HepG2 (cell line): ENCODE measurements at regions not wholly inside any gene's neighbourhood (a gene's known extent, or its start where the extent isn't known, plus 50 kb on each side); places are given as distances from the start of the nearest gene placed in this dataset.

ENCODE experiments used
- ATAC-seq: fragments of 200-7000 bp; cut with Tn5 transposase; 3 replicates; pipeline ENCODE4 v1.9.1; 2020; ENCODE audit warnings: mild to moderate bottlenecking, moderate library complexity
- BruUV-seq: library from RNA; stranded (reverse); fragments of 400-500 nt; replicated peaks from 2 replicates; lab custom pipeline; 2021; lab: Mats Ljungman, UMichigan
- CTCF ChIA-PET: fragments of 300-600 bp; formaldehyde crosslinking; extraction: SDS; loops from one replicate; lab custom pipeline; 2021; ENCODE audit warnings: low total read pairs, inconsistent platforms, low intra/inter-chr PET ratio; lab: Yijun Ruan, JAX
- POLR2A ChIA-PET: fragments of 350-600 bp; sonication (Branson Sonifier 250); formaldehyde crosslinking; loops from one replicate; lab custom pipeline; 2020; ENCODE audit warnings: antibody characterized with exemption, inconsistent platforms; lab: Yijun Ruan, JAX
- DNase-seq: peaks from one replicate; pipeline ENCODE4 v3.0.0-alpha.2; 2015; ENCODE audit warnings: low spot score
- FAIRE-seq: peaks from 3 replicates; lab custom pipeline; 2011; peaks lifted over from hg19 to GRCh38; lab: Jason Lieb, UNC
- H2AFZ ChIP-seq: one replicate; pipeline ENCODE4 v1.6.1; 2011; ENCODE audit warnings: low read length, inconsistent platforms
- H3K27ac ChIP-seq: fragments of 300-600 bp; 3 replicates; pipeline ENCODE4 v1.8.0; 2011; ENCODE audit warnings: mixed run types, mild to moderate bottlenecking, mixed read lengths, low read length, inconsistent platforms; ENCODE audit not compliant: insufficient read depth; ENCODE audit errors: extremely low read length
- H3K27me3 ChIP-seq, 2 experiments: fragments of 200-600 bp in 1 of 2; 2 replicates in 1 of 2; 3 replicates in 1 of 2; pipeline versions ENCODE4 v1.6.0 to v1.8.0; 2011; ENCODE audit warnings: low read length in 2 of 2, mild to moderate bottlenecking in 2 of 2, moderate library complexity in 2 of 2, inconsistent platforms in 1 of 2; ENCODE audit not compliant: insufficient read depth in 2 of 2, control insufficient read depth in 1 of 2
- H3K36me3 ChIP-seq, 2 experiments: fragments of 200-600 bp in 1 of 2; replicated peaks in 1 of 2; 2 replicates in 1 of 2; 3 replicates in 1 of 2; pipeline versions ENCODE4 v1.5.1 to v1.8.0; 2011; ENCODE audit warnings: low read length in 2 of 2, inconsistent platforms in 1 of 2; ENCODE audit not compliant: insufficient read depth in 2 of 2, control insufficient read depth in 1 of 2
- H3K4me1 ChIP-seq: 2 replicates; pipeline ENCODE4 v1.5.1; 2012; ENCODE audit warnings: low read length, inconsistent platforms; ENCODE audit not compliant: insufficient read depth
- H3K4me2 ChIP-seq: 2 replicates; pipeline ENCODE4 v1.6.0; 2011; ENCODE audit warnings: low read depth, low read length, inconsistent platforms
- H3K4me3 ChIP-seq, 3 experiments: fragments of 200-600 bp in 1 of 3; sonication (generic), shearing (Covaris generic) in 1 of 3; replicated peaks in 1 of 3; 2 replicates each; pipeline ENCODE4 v1.5.1; 2011 to 2016; ENCODE audit warnings: low read length in 3 of 3, inconsistent platforms in 2 of 3, low read depth in 2 of 3, mild to moderate bottlenecking in 2 of 3, control low read depth in 1 of 3, mixed read lengths in 1 of 3; ENCODE audit not compliant: insufficient read depth in 1 of 3
- H3K79me2 ChIP-seq: one replicate; pipeline ENCODE4 v1.6.1; 2011; ENCODE audit warnings: low read length, inconsistent platforms; ENCODE audit not compliant: insufficient read depth
- H3K9ac ChIP-seq: 2 replicates; pipeline ENCODE4 v1.6.0; 2011; ENCODE audit warnings: mild to moderate bottlenecking, low read depth, low read length, inconsistent platforms; ENCODE audit not compliant: insufficient read depth
- H3K9me3 ChIP-seq: 2 replicates; pipeline ENCODE4 v1.5.1; 2012; ENCODE audit warnings: mild to moderate bottlenecking, low read length
- H4K20me1 ChIP-seq: 2 replicates; pipeline ENCODE4 v1.6.0; 2011; ENCODE audit warnings: inconsistent platforms, mild to moderate bottlenecking, low read length, moderate library complexity; ENCODE audit not compliant: insufficient read depth
- PAWR ChIP-seq: sonication (generic); formaldehyde crosslinking; IDR thresholded peaks from 2 replicates; pipeline ENCODE4 v1.4.0; 2020; ENCODE audit warnings: missing genetic modification reagents, mild to moderate bottlenecking, borderline replicate concordance
- RBM39 ChIP-seq: fragments of 200-400 bp; formaldehyde crosslinking; IDR thresholded peaks from one replicate; pipeline ENCODE4 v1.6.1; 2018; ENCODE audit warnings: antibody characterized with exemption, mild to moderate bottlenecking, low read depth, low read length; ENCODE audit not compliant: poor library complexity, severe bottlenecking
- SMAD9 ChIP-seq: sonication (generic); formaldehyde crosslinking; IDR thresholded peaks from 2 replicates; pipeline ENCODE4 v1.5.1; 2020; ENCODE audit warnings: mild to moderate bottlenecking, missing genetic modification reagents
- YEATS2 ChIP-seq: sonication (generic); formaldehyde crosslinking; IDR thresholded peaks from 2 replicates; pipeline ENCODE4 v1.4.0; 2020; ENCODE audit warnings: missing genetic modification reagents, borderline replicate concordance
- ZFP36 ChIP-seq: fragments of 150-350 bp; IDR thresholded peaks from 2 replicates; pipeline ENCODE4 v1.6.1; 2018; ENCODE audit warnings: borderline replicate concordance, low read length, low read depth; ENCODE audit not compliant: partially characterized antibody
- ZNF3 ChIP-seq: IDR thresholded peaks from 2 replicates; pipeline ENCODE4 v1.7.0; 2017; ENCODE audit warnings: inconsistent platforms
- ZNF318 ChIP-seq: sonication (generic); formaldehyde crosslinking; IDR thresholded peaks from 2 replicates; pipeline ENCODE4 v1.4.0; 2020; ENCODE audit warnings: mild to moderate bottlenecking, missing genetic modification reagents
- ZNF546 ChIP-seq: sonication (generic); formaldehyde crosslinking; conservative IDR thresholded peaks from 2 replicates; pipeline ENCODE4 v1.8.1; 2023; ENCODE audit warnings: mild to moderate bottlenecking, missing genetic modification reagents
- ZZZ3 ChIP-seq: sonication (generic); formaldehyde crosslinking; IDR thresholded peaks from 2 replicates; pipeline ENCODE4 v1.4.0; 2020; ENCODE audit warnings: missing genetic modification reagents, mild to moderate bottlenecking, borderline replicate concordance
- WGBS: methylation state at CpG from one replicate; pipeline ENCODE4 v1.1.6; 2017; ENCODE audit warnings: low lambda C conversion rate; 5-methylcytosine and 5-hydroxymethylcytosine counted together
- in situ Hi-C: cut with HindIII; loops from 2 replicates; pipeline ENCODE4 v1.10.0; 2017; ENCODE audit warnings: low pct_unique_long_range_greater_than_20kb; ENCODE audit not compliant: extremely low pct_ligation_motif_present
- intact Hi-C: fragments of 100-400 bp; cut with micrococcal nuclease; formaldehyde crosslinking; loops from one replicate; pipeline ENCODE4 v1.10.0; 2022; ENCODE audit not compliant: unreplicated experiment

- TF ChIP-seq ZNF318 (CRISPR knock-in tag) (no peak), ZFP36 (no peak)
Observed at GRCh38 chr3:65288776-65289175, 601.0 kb upstream of the ADAMTS9 start (continued).

GRCh38 chr3:65285956-65286355 lies 598.2 kb upstream of the ADAMTS9 start:
- Histone ChIP-seq H3K4me2 (no peak overlapping the region), H3K36me3 (no peaks in the 10 kb centered on the region), H2AFZ (no peak overlapping the region), H4K20me1 (no peaks in the 10 kb centered on the region), H3K4me3 (no peak overlapping the region), H3K27me3 (no peaks in the 10 kb centered on the region), H3K27ac (no peak overlapping the region), H3K79me2 (no peaks in the 10 kb centered on the region), H3K4me1 (peaks cover 30% of the 10 kb centered on the region), H3K9ac (no peak overlapping the region), H3K9me3 (no peaks in the 10 kb centered on the region)
- 50% methylated on average over 2 of the region's 2 CpGs for WGBS
- intact Hi-C loops = no loop called here
- ChIA-PET CTCF (no interaction called here), POLR2A (no interaction called here)
- no TSS peak for BruUV-seq
- ATAC-seq = no peak
- TF ChIP-seq RBM39 (no peak), PAWR (CRISPR knock-in tag) (no peak), YEATS2 (CRISPR knock-in tag) (no peak), ZZZ3 (CRISPR knock-in tag) (no peak), ZNF546 (no peak), ZNF3 (no peak), SMAD9 (CRISPR knock-in tag) (no peak)
- in situ Hi-C loops = no loop called here
- DNase-seq = no peak
- no peak for FAIRE-seq
